ENCODE measurements at regions not wholly inside any gene's neighbourhood (a gene's known extent, or its start where the extent isn't known, plus 50 kb on each side); places are given as distances from the start of the nearest gene placed in this dataset.
A peak's percentile ranks its signal among the peaks of the same experiment; 100 is the strongest.
"Not testable (repeated sequence)": the region's sequence is repeated elsewhere in the genome, so short reads cannot be mapped to it uniquely, and the experiment has no call there.

GRCh38 chr3:73120710-73121109 is 59.3 kb downstream of the EBLN2 start:
- no peak for DNase-seq

- DNase-seq = no peak
Observed at GRCh38 chr3:73121669-73122331, 60.3 kb downstream of the EBLN2 start.

DNA sequence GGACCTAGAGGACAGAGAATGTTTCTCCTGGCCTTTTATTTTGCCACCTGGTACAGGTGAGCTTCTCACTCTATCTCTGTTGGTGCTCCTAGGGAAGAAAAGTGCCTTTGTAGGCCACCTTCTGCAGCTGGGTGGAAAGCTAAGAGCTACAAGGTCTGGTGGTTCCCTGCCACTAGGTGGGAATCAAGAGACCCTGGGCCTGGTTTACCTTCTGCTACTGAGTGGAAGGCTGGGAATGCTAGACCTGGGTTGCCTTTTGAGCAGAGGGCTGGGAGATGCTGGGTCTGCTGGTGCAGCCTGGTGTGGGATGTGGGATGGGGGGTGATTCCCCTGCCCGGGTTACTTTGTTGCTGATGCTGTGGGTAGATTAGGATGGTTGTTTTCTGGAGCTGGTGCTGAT is 72.6 kb downstream of the EBLN2 start:
- DNase-seq = no peak

DNA sequence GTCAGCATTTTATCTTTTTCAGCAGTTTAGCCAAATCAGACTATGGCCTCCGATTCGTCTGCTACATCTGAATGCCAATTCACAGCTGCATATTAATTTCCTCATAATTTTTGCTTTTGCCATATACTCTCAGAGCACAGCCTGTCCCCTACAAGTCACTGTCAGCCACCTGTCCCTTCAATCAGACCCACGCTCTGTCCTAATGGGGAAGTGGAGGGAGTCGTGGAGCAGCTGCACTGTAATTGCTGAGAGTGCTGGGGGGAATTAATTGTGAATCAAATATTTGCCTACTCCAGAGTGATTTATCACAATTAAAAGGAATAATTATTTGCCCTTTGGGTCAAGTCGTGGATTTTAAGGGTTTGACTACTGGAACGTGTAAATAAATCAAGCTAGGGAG is 75.5 kb downstream of the EBLN2 start:
- no peak for DNase-seq

- no peak for DNase-seq
Observed at GRCh38 chr3:73137736-73138403, 76.4 kb downstream of the EBLN2 start.

DNA sequence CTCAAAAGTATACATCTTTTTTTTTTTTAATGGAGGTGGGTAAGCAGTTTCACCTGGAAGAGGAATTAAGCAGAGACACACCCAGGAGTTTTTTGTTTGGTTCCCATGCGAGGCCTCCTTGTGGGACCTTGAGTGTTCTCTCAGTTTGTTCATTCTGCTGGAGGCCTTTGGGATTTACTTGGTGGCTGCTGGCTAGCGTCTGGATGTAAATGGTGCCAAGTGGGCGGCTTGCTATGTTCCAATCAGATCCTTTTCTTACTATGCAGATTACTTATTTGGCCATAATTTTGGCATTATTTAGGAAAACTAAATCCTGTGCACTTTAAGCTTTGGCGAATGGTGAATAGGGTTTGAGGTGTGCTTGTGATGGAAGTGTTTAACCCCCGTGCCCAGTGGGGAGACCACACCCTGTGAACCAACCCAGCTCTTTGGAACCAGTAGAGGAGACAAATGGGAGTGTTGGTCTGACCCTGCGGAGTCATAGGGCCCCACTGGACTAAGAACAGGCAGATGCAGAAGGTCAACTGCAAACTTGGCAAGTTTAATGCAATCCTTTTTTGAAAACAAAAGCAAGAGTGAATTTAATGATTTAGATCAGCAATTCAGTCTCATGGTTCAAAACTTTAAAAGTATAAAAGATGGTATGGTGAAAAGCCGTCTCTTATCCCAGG is 79.4 kb downstream of the EBLN2 start:
- DNase-seq = no peak

DNA sequence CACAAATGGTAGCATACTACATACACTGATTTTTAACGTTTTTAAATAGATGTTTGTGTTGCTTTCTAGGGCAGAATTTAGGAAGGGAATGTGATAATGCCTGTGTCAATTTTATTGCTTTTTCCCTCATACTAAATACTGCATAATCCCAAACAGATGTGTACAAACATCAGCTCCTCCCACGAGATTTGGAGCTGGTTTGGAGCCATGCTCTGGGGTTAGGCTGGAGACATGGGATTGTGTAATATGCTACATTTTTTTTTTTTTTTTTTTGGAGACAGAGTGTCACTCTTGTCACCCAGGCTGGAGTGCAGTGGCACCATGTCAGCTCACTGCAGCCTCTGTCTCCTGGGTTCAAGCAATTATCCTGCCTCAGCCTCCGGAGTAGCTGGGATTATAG is 80.1 kb downstream of the EBLN2 start:
- DNase-seq = no peak

GRCh38 chr3:73143401-73143800 is 81.9 kb downstream of the EBLN2 start:
- no peak for DNase-seq

DNA sequence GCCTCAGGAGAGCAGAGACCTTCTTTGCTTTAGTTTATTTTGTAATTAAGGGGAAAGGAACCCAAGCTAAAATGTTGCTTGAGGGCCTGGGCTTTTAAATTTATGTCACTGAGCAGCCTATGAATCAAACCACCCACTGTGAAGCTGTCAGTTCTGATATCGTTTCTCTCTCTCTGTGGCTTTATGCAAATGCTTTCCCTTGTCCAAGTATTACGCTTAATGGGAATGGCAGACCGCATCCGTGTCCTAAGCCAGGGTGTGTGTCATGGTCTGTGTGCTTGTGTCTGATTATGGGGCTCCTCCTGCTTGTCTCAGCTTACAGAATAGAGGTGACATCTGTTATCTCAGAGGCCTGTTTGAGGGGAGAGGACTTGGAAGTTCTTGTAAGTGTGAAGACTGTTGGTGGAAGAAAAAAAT is 82.4 kb downstream of the EBLN2 start:
- DNase-seq = no peak

DNA sequence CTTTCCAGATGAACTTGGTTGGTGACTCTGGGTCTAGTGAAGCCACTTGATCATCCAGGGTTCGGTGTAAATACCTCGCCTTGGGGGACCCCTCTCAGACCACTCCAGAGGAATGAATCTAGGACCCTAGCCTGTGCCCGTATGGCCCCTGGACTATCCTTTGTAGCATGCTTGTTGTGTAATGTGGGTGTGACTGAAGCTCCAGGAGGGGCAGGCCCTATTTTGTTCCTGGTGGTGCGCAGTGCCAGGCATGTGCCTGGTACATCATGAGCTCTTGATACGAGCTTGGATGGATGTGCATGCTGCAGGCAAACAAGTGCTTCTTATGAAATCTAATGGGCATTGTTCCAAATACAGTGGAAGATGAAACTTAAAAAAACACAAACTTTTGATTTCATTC is 82.8 kb downstream of the EBLN2 start:
- no peak for DNase-seq

DNA sequence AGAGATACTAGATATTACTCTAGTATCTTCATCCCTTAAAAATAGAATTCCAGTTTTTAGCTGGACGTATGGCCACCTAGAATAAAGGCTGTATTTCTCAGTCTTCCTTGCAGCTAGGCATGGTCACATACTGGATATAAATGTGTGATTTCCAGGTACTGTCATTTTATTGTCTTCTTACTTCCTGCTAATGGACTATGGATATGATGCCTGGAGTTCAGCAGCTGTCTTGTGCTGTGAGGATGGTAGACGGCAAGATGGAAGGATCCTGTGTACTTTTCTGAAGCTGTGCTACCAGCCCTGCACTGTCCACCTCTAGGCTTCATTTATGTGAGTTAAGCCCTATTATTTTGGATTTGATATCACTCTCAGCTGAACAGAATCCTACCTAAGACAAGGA is 83.4 kb downstream of the EBLN2 start:
- DNase-seq = no peak

GRCh38 chr3:73147479-73147878 is 86.0 kb downstream of the EBLN2 start:
- DNase-seq = not testable (repeated sequence)

DNA sequence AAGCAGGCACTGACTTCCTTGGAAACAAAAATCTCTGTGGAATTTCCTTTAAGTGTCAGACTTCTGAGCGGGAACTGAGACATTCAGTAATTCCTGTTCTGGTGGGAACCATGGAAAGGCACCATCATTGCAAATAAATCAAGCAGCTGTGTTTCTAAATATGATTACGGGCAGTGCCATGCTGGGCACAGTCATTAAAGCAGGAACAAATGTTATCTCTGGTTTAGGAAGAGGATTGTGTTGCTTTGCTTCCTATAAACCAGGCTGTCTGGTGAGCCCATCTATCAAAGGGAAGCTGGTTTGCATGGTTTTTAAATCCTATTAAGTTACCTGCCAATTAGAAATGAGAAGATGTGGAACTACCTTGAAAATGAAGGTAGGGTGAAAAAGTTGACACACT is 86.7 kb downstream of the EBLN2 start:
- DNase-seq = no peak

DNA sequence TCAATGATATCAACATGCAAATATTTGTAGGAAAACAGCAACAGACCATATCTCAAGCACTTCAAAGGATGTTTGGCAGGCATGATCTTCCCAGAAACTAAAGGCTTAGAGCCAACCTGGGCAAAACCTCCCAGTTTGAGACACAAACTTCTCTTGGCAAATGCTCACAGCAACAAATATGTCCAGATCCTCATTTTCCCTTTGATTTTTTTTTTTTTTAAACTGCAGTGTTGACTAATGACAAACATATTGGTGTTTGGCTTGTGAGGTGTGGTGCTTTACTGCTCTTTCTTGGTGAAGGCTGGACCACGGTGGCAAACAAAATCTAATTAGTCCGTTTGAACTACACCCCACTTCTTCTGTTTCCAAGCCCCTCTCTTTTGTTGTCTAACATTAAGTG is 87.2 kb downstream of the EBLN2 start:
- peak; percentile 62 for DNase-seq

DNA sequence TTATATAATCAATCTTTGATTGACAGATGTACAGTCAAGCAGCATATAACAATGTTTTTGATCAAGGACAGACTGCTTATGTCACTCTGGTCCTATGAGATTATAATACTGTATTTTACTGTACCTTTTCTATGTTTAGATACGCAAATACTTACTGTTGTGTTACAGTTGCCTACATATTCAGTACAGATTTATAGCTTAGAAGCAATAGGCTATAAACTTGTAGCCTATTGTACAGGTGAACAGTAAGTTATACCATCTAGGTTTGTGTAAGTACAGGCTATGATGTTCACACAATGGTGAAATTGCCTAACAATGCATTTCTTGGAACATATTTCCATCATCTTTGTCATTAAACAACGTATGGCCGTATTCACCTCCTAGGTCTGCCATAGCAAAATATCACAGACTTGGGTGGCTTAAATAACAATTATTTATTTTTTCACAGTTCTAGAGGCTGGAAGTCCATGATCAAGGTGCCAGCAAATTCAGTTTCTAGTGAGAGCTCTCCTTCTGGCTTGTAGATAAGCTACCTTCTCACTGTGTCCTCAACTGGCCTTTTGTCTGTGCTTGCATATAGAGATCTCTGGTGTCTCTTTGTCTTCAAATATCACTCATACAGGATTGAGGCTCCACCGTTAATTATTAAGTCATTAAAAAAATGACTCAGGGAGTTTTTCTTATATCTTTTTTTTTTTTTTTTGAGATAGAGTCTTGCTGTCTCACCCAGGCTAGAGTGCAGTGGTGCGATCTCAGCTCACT is 89.1 kb downstream of the EBLN2 start:
- no peak for DNase-seq

GRCh38 chr3:73152571-73152970 is 91.1 kb downstream of the EBLN2 start:
- DNase-seq = not testable (repeated sequence)

DNA sequence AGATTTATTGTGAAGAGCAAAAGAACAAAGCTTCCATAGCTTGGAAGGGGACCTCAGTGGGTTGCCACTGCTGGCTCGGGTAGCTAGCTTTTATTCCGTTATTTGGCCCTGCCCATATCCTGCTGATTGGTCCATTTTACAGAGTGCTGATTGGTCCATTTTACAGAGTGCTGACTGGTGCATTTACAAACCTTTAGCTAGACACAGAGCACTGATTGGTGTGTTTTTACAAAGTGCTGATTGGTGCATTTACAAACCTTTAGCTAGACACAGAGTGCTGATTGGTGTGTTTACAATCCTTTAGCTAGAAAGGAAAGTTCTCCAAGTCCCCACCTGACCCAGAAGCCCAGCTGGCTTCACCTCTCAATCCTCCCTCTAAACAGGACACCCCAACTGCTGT is 91.6 kb downstream of the EBLN2 start:
- not testable (repeated sequence) for DNase-seq

- DNase-seq = not testable (repeated sequence)
Observed at GRCh38 chr3:73154261-73154660, 92.8 kb downstream of the EBLN2 start.

DNA sequence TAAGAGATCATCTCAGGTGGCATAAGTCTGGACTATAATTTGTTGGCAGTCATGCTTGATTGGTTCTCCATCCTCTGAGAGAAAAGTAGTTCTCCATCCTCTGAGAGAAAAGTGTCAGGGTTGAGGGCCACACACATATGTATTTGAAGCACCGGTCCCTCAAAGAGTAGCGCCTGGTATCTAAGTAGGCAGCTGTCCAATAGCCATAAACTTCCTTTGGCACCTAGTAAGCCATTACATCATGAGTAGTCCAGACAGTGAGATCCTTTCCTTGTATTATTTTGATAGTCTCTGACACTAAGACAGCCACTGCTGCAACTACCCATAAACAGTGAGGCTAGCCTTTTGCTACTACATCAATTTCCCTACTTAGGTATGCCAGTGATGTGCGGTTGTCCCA is 94.0 kb downstream of the EBLN2 start:
- not testable (repeated sequence) for DNase-seq

DNA sequence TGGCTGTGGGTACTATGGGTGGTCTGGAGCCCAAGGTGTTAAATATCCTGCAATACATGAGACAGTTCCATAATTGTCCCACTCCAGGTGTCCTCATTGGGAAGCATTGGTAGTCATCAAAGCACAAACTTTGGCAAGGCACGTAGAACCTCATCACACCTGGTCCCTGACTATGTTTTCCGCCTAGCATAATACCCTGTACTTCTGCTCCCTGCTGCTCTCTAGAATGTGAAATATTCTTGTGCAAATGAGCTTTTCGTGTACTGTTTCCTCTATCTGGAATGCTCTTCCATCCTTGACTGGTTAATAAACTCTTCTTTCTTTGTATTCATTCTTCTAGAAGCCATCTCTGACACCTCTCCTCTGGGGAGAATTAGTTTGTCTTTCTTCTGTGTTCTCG is 103.2 kb downstream of the EBLN2 start:
- no peak for DNase-seq

DNA sequence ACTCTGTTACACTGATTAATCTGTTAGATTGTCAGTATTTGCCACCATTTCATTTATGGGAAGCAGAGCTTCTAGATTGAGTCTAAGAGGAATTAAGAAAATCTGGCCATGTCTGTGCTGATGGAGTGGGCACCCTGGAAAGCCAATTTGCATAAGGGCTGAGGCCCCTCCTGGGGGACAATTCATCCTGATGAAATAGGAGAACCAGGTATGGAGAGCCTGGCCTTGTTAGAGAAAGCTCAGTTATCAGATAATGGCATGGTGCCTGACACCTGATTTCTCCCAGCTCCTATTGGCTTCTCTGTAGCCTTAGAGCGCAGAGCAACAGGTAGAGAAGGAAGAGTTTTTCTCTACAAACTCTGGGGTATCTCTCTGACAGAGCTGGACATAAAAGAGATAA is 114.2 kb downstream of the EBLN2 start:
- no peak for DNase-seq

- DNase-seq = no peak
Observed at GRCh38 chr3:73176941-73177340, 115.5 kb downstream of the EBLN2 start.

DNA sequence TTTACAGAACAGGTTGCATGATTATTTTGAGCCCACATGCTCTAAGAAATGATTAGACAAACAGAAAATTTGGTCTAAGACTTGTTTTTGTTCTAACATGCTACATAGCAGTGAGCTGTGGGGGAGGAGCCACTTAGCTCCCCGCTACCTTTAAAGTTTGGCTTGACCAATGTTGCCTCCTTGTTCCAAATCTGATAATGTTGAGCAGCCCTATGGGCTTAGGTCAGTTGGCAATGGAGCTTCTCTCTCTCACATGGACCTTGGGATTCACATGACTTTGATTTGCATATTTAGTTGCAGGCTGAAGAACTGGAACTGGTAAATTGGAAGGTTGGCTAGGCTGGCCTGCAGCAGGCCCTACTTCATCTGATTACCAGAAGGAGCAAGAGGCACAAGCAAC is 116.4 kb downstream of the EBLN2 start:
- DNase-seq = no peak

DNA sequence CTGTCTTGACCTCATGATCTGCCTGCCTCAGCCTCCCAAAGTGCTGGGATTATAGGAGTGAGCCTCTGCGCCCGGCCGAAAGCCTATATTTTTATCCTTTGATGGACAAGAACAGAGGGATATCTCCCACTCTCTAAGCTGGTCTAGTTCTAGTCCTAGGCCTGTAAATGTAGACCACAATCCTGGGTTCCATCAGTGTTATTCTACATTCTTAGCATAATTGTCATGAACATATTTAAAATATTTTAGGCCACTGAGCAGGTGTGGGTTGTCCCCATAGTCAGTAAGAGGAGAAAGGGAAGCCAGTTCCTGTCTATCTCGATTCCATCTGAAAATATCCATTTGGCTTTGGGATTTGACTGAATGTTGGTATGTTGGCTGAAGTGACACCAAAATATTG is 118.1 kb downstream of the EBLN2 start:
- DNase-seq = no peak
